ENCODE measurements at regions not wholly inside any gene's neighbourhood (a gene's known extent, or its start where the extent isn't known, plus 50 kb on each side); places are given as distances from the start of the nearest gene placed in this dataset.

DNA sequence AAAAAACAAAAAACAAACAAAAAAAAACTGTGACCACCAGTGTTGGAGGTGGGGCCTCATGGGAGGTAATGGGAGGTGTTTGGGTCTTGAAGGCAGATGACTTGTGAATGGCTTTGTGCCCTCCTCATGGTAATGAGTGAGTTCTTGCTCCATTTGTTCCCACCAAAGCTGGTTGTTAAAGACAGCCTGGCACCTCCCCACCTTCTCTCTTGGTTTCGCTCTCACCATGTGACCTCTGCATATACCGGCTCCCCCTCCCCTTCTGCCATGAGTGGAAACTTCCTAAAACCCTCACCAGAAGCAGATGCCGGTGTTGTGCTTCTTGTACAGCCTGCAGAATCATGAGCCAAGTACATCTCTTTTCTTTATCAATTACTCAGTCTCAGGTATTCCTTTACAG is 61.5 kb upstream of the ATP11B start:
- ATAC-seq (ENCODE audit: low read depth) (no peak), DNase-seq (no peak)
- no peak overlapping the region for H3K18ac ChIP-seq (ENCODE audit: low read depth, low read length)
- WGBS, 2 experiments (ENCODE audit: extremely low coverage in 2 of 2, insufficient read length in 1 of 2) = 89% methylated on average over 3 of the region's 3 CpGs; no CpG with 5 or more reads in 1 of the 2 experiments
- no peak overlapping the region for H3K9ac ChIP-seq (ENCODE audit: low read depth, low read length)
- H3K56ac ChIP-seq (ENCODE audit: extremely low read depth, insufficient read depth, low read length) = no peak overlapping the region
- H3K36me3 ChIP-seq (ENCODE audit: control insufficient read depth, insufficient read depth, low read length) = no peaks in the 10 kb centered on the region
- dilution Hi-C loops (cut with HindIII; ENCODE audit: low sequenced_read_pairs, unreplicated experiment) (no loop called here), intact Hi-C loops (cut with micrococcal nuclease) (no loop called here), in situ Hi-C loops (cut with MboI; ENCODE audit: low sequenced_read_pairs) (no loop called here)
- ChIA-PET CTCF (interaction anchor here (0.7 kb wide), 2 partner anchors 13 to 17 kb away, joined by 3 read pairs; no protein-coding TSS in a partner anchor), POLR2A (ENCODE audit: unreplicated experiment) (no interaction called here)
- H3K9me1 ChIP-seq (ENCODE audit: insufficient read depth, low read length) = no peaks in the 10 kb centered on the region
- no peak overlapping the region for H3K23ac ChIP-seq (ENCODE audit: low read depth, low read length)
- no peak overlapping the region for H2BK20ac ChIP-seq (ENCODE audit: low read depth, low read length)
- no peak overlapping the region for H4K8ac ChIP-seq (ENCODE audit: low read depth in 2 of 2, low read length in 2 of 2)
- H3K4ac ChIP-seq (ENCODE audit: low read depth, low read length) = no peak overlapping the region
- H3K79me1 ChIP-seq (ENCODE audit: low read depth in 1 of 2, low read length in 2 of 2) = no peaks in the 10 kb centered on the region
- TF ChIP-seq MAFK (IDR thresholded peaks at IDR 0.05; ENCODE audit: low read depth, low read length) = no peak
- TF ChIP-seq RFX5 (IDR thresholded peaks at IDR 0.05; ENCODE audit: low read depth, low read length) = no peak
- TF ChIP-seq SMC3 (IDR thresholded peaks at IDR 0.05; ENCODE audit: low read depth, low read length) = no peak
- TF ChIP-seq CEBPB (IDR thresholded peaks at IDR 0.05; ENCODE audit: low read depth, low read length) = no peak
- no peak for TF ChIP-seq NFE2L2 (IDR thresholded peaks at IDR 0.05; ENCODE audit: low read depth, low read length)
- TF ChIP-seq, protein P1, sequence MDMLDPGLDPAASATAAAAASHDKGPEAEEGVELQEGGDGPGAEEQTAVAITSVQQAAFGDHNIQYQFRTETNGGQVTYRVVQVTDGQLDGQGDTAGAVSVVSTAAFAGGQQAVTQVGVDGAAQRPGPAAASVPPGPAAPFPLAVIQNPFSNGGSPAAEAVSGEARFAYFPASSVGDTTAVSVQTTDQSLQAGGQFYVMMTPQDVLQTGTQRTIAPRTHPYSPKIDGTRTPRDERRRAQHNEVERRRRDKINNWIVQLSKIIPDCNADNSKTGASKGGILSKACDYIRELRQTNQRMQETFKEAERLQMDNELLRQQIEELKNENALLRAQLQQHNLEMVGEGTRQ (IDR thresholded peaks at IDR 0.05; ENCODE audit: low read depth, low read length) = no peak
- no peak for TF ChIP-seq POLR2A (IDR thresholded peaks at IDR 0.05; ENCODE audit: low read depth, low read length)
- no peak for TF ChIP-seq CHD1 (IDR thresholded peaks at IDR 0.05; ENCODE audit: low read depth, low read length)
- TF ChIP-seq FOS (IDR thresholded peaks at IDR 0.05; ENCODE audit: low read depth, low read length) = no peak
- no peak for TF ChIP-seq MAZ (IDR thresholded peaks at IDR 0.05; ENCODE audit: borderline replicate concordance, low read depth, low read length)
- no peak for TF ChIP-seq BHLHE40 (IDR thresholded peaks at IDR 0.05; ENCODE audit: low read depth, low read length)
- TF ChIP-seq MXI1 (IDR thresholded peaks at IDR 0.05; ENCODE audit: borderline replicate concordance, low read depth, low read length) = no peak
- TF ChIP-seq, protein P2, sequence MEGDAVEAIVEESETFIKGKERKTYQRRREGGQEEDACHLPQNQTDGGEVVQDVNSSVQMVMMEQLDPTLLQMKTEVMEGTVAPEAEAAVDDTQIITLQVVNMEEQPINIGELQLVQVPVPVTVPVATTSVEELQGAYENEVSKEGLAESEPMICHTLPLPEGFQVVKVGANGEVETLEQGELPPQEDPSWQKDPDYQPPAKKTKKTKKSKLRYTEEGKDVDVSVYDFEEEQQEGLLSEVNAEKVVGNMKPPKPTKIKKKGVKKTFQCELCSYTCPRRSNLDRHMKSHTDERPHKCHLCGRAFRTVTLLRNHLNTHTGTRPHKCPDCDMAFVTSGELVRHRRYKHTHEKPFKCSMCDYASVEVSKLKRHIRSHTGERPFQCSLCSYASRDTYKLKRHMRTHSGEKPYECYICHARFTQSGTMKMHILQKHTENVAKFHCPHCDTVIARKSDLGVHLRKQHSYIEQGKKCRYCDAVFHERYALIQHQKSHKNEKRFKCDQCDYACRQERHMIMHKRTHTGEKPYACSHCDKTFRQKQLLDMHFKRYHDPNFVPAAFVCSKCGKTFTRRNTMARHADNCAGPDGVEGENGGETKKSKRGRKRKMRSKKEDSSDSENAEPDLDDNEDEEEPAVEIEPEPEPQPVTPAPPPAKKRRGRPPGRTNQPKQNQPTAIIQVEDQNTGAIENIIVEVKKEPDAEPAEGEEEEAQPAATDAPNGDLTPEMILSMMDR (conservative IDR thresholded peaks at IDR 0.05; ENCODE audit: low read depth, low read length) = no peak
- no peak for TF ChIP-seq RCOR1 (IDR thresholded peaks at IDR 0.05; ENCODE audit: insufficient replicate concordance, low read length)
- TF ChIP-seq, protein P3, sequence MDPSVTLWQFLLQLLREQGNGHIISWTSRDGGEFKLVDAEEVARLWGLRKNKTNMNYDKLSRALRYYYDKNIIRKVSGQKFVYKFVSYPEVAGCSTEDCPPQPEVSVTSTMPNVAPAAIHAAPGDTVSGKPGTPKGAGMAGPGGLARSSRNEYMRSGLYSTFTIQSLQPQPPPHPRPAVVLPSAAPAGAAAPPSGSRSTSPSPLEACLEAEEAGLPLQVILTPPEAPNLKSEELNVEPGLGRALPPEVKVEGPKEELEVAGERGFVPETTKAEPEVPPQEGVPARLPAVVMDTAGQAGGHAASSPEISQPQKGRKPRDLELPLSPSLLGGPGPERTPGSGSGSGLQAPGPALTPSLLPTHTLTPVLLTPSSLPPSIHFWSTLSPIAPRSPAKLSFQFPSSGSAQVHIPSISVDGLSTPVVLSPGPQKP (IDR thresholded peaks at IDR 0.05; ENCODE audit: borderline replicate concordance, low read depth, low read length) = no peak
- TF ChIP-seq RAD21 (IDR thresholded peaks at IDR 0.05; ENCODE audit: low read length) = no peak
- H3K4me3 ChIP-seq (ENCODE audit: insufficient read depth, low read depth, low read length) = no peak overlapping the region
- BruUV-seq (replicated peaks) = no TSS peak
- no peaks in the 10 kb centered on the region for H3K4me1 ChIP-seq (ENCODE audit: control insufficient read depth, insufficient read depth, low read length)
- H3K27me3 ChIP-seq (ENCODE audit: control insufficient read depth, insufficient read depth, low read length) = peaks cover 6% of the 10 kb centered on the region
- H2BK15ac ChIP-seq (ENCODE audit: low read depth, low read length) = no peak overlapping the region
- H4K91ac ChIP-seq (ENCODE audit: insufficient read depth, low read depth, low read length) = no peak overlapping the region
- no peak overlapping the region for H3K4me2 ChIP-seq (ENCODE audit: low read depth, low read length)
- H2BK5ac ChIP-seq (ENCODE audit: low read depth, low read length, poor library complexity, severe bottlenecking) = no peak overlapping the region
- no peak overlapping the region for H2AFZ ChIP-seq (replicated peaks; ENCODE audit: low read length, poor library complexity)
- H3K14ac ChIP-seq (replicated peaks; ENCODE audit: low read depth, low read length) = no peak overlapping the region
- no peak overlapping the region for H4K5ac ChIP-seq (ENCODE audit: low read depth, low read length)
- H3K9me3 ChIP-seq (ENCODE audit: control insufficient read depth, insufficient read depth, low read length) = no peaks in the 10 kb centered on the region
- H2BK120ac ChIP-seq (ENCODE audit: low read depth, low read length) = no peak overlapping the region
- H3K27ac ChIP-seq (ENCODE audit: insufficient read depth, low read length) = no peak overlapping the region
- H2AK5ac ChIP-seq (ENCODE audit: low read depth, low read length) = no peak overlapping the region
- no peak overlapping the region for H2AK9ac ChIP-seq (replicated peaks; ENCODE audit: low read depth, low read length, poor library complexity)
- H4K20me1 ChIP-seq (ENCODE audit: insufficient read depth, low read length) = no peaks in the 10 kb centered on the region
